RWPE2 (cell line): ENCODE measurements at regions not wholly inside any gene's neighbourhood (a gene's known extent, or its start where the extent isn't known, plus 50 kb on each side); places are given as distances from the start of the nearest gene placed in this dataset.

Source experiments
- ATAC-seq: fragments of 200-7000 bp; cut with Tn5 transposase; 3 replicates; pipeline ENCODE4 v1.9.1; 2021; ENCODE audit warnings: low read depth
- DNase-seq: peaks from one replicate; pipeline ENCODE4 v3.0.0-alpha.2; 2020; ENCODE audit warnings: low spot score
- H3K27ac ChIP-seq: fragments of 450-650 bp; 2 replicates; pipeline ENCODE4 v1.5.1; 2017; ENCODE audit warnings: mild to moderate bottlenecking; ENCODE audit not compliant: poor library complexity, severe bottlenecking
- H3K27me3 ChIP-seq: fragments of 250-450 bp; sonication (Bioruptor Pico); 2 replicates; pipeline ENCODE4 v1.5.1; 2021; ENCODE audit warnings: mild to moderate bottlenecking, moderate library complexity; ENCODE audit not compliant: insufficient read depth, poor library complexity, severe bottlenecking
- H3K36me3 ChIP-seq: fragments of 250-450 bp; sonication (Bioruptor Pico); 2 replicates; pipeline ENCODE4 v1.5.1; 2020; ENCODE audit warnings: low read depth, mild to moderate bottlenecking, moderate library complexity
- H3K4me1 ChIP-seq: fragments of 250-450 bp; sonication (Bioruptor Pico); 2 replicates; pipeline ENCODE4 v1.5.1; 2021; ENCODE audit warnings: mild to moderate bottlenecking, moderate library complexity; ENCODE audit not compliant: insufficient read depth, poor library complexity, severe bottlenecking
- H3K4me3 ChIP-seq: fragments of 250-450 bp; sonication (Bioruptor Pico); 2 replicates; pipeline ENCODE4 v1.5.1; 2021; ENCODE audit warnings: mild to moderate bottlenecking, moderate library complexity; ENCODE audit not compliant: severe bottlenecking
- H3K9me3 ChIP-seq: fragments of 250-450 bp; sonication (Bioruptor Pico); 2 replicates; pipeline ENCODE4 v1.5.1; 2021; ENCODE audit warnings: mild to moderate bottlenecking, moderate library complexity; ENCODE audit not compliant: severe bottlenecking
- TF ChIP-seq, protein P1 (sequence below): fragments of 450-650 bp; IDR thresholded peaks from one replicate; pipeline ENCODE4 v1.5.1; 2017; ENCODE audit warnings: mild to moderate bottlenecking, moderate library complexity; ENCODE audit not compliant: poor library complexity, severe bottlenecking

DNA sequence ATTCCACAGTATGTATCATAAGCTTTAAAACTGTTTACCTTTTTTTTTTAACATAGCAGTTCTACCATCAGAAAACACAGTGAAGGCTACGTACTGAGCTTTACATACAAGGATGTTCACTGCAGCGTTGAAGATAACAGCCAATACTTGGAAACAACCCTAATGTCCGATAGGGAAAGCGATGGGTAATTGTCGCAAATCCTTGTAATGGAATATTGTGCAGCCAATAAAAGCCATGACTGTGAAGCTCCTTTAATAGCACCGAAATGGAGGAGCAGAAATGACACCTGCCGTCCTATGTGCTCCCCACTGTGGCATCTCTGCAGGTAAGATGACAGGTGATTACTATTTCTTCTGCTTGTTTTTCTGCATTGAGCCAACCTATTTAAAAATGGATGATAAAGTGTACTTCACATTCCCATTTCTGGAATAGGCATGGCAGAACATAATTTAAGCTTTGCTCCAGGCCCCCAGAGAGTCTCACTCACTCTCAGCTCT lies 523.8 kb downstream of the PTPRU start:
- DNase-seq: no peak
- no peak overlapping the region for H3K4me3 ChIP-seq

GRCh38 chr1:29758781-29759499 lies 522.6 kb downstream of the PTPRU start:
- Histone ChIP-seq H3K27ac (no peak overlapping the region), H3K27me3 (no peaks in the 10 kb centered on the region), H3K9me3 (no peaks in the 10 kb centered on the region), H3K4me1 (no peaks in the 10 kb centered on the region), H3K4me3 (no peak overlapping the region), H3K36me3 (no peaks in the 10 kb centered on the region)
- ATAC-seq (no peak), DNase-seq (no peak)
- TF ChIP-seq, protein P1, sequence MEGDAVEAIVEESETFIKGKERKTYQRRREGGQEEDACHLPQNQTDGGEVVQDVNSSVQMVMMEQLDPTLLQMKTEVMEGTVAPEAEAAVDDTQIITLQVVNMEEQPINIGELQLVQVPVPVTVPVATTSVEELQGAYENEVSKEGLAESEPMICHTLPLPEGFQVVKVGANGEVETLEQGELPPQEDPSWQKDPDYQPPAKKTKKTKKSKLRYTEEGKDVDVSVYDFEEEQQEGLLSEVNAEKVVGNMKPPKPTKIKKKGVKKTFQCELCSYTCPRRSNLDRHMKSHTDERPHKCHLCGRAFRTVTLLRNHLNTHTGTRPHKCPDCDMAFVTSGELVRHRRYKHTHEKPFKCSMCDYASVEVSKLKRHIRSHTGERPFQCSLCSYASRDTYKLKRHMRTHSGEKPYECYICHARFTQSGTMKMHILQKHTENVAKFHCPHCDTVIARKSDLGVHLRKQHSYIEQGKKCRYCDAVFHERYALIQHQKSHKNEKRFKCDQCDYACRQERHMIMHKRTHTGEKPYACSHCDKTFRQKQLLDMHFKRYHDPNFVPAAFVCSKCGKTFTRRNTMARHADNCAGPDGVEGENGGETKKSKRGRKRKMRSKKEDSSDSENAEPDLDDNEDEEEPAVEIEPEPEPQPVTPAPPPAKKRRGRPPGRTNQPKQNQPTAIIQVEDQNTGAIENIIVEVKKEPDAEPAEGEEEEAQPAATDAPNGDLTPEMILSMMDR: no peak

More for the DNA sequence above, 523.8 kb downstream of the PTPRU start:
- Histone ChIP-seq H3K9me3 (no peaks in the 10 kb centered on the region), H3K27me3 (no peaks in the 10 kb centered on the region), H3K27ac (no peak overlapping the region), H3K4me1 (no peaks in the 10 kb centered on the region), H3K36me3 (no peaks in the 10 kb centered on the region)
- ATAC-seq: no peak
- TF ChIP-seq, protein P1: no peak

- Histone ChIP-seq H3K4me3 (no peak overlapping the region), H3K36me3 (no peaks in the 10 kb centered on the region), H3K9me3 (no peaks in the 10 kb centered on the region), H3K27ac (no peak overlapping the region), H3K27me3 (no peaks in the 10 kb centered on the region), H3K4me1 (no peaks in the 10 kb centered on the region)
- ATAC-seq (no peak), DNase-seq (no peak)
- TF ChIP-seq, protein P1: no peak
Observed at GRCh38 chr1:29757866-29758780, 521.8 kb downstream of the PTPRU start.

GRCh38 chr1:29756901-29757725 lies 520.8 kb downstream of the PTPRU start:
- DNase-seq (no peak), ATAC-seq (no peak)

More at GRCh38 chr1:29756901-29757725, 520.8 kb downstream of the PTPRU start:
- TF ChIP-seq, protein P1: no peak
- Histone ChIP-seq H3K4me3 (no peak overlapping the region), H3K27ac (no peak overlapping the region), H3K4me1 (no peaks in the 10 kb centered on the region), H3K9me3 (no peaks in the 10 kb centered on the region), H3K36me3 (no peaks in the 10 kb centered on the region), H3K27me3 (no peaks in the 10 kb centered on the region)
